NCI-H2171 treated with DMSO at 0.1 percent for 48 hours (cell line): ENCODE measurements at regions not wholly inside any gene's neighbourhood (a gene's known extent, or its start where the extent isn't known, plus 50 kb on each side); places are given as distances from the start of the nearest gene placed in this dataset.
A peak's percentile ranks its signal among the peaks of the same experiment; 100 is the strongest.
"Not testable (repeated sequence)": the region's sequence is repeated elsewhere in the genome, so short reads cannot be mapped to it uniquely, and the experiment has no call there.

ENCODE experiments used
- DNase-seq: peaks from one replicate; lab custom pipeline; 2025; lab: John Stamatoyannopoulos, UW

GRCh38 chr3:188000361-188000861 lies 153.5 kb upstream of the LPP start:
- DNase-seq, result no peak

- DNase-seq, result peak; percentile 16
These were observed 152.9 kb upstream of the LPP start for GRCh38 chr3:188001093-188001492.

GRCh38 chr3:188001926-188002325 lies 152.0 kb upstream of the LPP start:
- no peak for DNase-seq

- DNase-seq, result no peak
These were observed 151.3 kb upstream of the LPP start for GRCh38 chr3:188002626-188003138.

DNA sequence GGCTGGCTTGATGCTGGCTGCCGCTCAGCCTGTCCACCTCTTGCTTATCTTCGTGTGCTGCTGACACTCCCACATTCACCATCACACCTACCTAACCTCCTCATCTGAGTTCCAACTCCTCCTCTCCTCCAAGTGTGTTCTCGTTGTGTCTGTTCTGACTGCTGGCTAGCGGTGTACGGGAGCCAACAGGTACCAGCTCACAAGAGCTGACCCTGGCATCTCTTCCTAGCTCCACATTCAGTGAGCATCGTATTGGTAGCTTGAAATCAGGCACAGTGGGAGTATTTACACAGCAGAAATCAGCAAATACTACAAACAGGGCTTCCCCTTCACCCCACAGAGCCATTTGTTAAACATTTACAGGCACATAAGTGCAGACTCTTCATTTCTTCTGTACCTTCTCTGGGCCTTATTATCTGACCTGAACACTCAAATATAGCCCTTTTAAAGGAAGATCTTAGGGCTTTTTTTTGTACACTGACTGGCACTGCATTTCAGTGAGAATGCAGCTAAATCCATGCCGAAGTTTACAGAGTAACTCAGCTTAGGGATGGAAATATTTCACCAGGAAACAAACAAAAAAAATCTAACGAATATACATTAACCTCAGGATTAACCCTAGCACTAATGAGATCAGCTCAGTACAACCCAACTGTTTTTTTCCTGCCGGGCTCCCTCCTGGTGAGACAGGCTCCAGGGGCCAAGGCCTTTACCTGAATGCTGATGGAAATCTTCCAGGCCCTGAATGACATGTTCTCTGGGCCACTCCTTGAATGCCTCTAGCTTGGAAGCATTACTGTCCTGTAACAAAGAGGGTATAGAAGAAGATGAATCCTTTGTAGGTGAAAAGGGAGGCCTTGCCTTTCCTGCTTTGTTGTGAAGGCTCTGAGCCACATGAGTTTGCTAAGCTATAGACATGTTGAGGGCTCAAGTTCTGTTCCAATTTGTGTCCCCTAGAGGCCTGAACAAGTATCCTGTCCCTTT lies 150.5 kb upstream of the LPP start:
- DNase-seq, result no peak

GRCh38 chr3:188006726-188007393 lies 147.1 kb upstream of the LPP start:
- peak; percentile 27 for DNase-seq

- DNase-seq, result no peak
These were observed 146.1 kb upstream of the LPP start for GRCh38 chr3:188007897-188008296.

DNA sequence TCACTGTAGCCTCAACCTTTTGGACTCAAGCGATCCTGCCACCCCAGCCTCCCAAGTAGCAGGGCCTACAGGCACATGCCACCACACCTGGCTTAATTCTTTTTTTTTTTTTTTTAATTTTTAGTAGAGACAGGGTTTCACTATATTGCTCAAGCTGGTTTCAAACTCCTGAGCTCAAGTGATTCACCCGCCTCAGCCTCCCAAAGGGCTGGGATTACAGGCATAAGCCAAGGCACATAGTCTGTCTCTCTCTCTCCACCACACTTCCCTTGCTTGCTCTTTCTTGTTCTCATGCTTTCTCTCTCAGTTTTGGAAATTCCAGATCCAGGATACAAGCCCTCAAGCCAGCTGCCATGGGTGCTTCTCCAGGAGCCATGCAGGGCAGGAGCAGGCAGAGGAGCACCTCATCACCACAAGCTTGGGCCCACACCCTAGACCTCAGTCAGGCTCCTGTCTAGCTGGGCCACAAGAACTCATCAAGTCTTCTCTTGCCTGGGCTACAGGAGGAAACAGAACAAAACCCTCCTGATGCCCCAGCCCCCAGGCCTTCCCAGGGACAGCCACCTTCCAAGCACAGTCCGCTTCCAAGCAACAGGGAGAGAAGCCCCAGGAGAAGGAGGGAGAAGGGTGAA lies 145.3 kb upstream of the LPP start:
- no peak for DNase-seq

GRCh38 chr3:188010478-188010877 lies 143.5 kb upstream of the LPP start:
- no peak for DNase-seq

- no peak for DNase-seq
These were observed 134.2 kb upstream of the LPP start for GRCh38 chr3:188019727-188020126.

- DNase-seq, result no peak
These were observed 132.9 kb upstream of the LPP start for GRCh38 chr3:188021041-188021440.

- DNase-seq, result no peak
These were observed 132.4 kb upstream of the LPP start for GRCh38 chr3:188021502-188022040.

DNA sequence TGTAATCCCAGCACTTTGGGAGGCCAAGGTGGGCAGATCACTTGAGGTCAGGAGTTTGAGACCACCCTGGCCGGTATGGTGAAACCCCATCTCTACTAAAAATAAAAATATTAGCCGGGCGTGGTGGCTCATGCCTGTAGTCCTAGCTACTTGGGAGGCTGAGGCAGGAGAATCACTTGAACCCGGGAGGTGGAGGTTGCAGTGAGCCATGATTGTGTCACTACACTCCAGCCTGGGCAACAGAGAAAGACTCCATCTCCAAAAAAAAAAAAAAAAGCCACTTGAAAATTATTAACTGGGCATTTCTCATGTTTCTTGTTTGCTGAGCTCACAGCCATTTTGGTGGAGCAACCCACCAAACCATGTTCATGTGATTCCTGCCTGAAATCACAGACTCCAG lies 131.1 kb upstream of the LPP start:
- not testable (repeated sequence) for DNase-seq

GRCh38 chr3:188025555-188025954 lies 128.4 kb upstream of the LPP start:
- no peak for DNase-seq

GRCh38 chr3:188026191-188026968 lies 127.6 kb upstream of the LPP start:
- DNase-seq, result no peak

- DNase-seq, result no peak
These were observed 122.8 kb upstream of the LPP start for GRCh38 chr3:188031121-188031520.

- DNase-seq, result no peak
These were observed 119.0 kb upstream of the LPP start for GRCh38 chr3:188034989-188035388.

GRCh38 chr3:188036375-188037194 lies 117.4 kb upstream of the LPP start:
- no peak for DNase-seq

GRCh38 chr3:188037195-188037718 lies 116.7 kb upstream of the LPP start:
- no peak for DNase-seq

DNA sequence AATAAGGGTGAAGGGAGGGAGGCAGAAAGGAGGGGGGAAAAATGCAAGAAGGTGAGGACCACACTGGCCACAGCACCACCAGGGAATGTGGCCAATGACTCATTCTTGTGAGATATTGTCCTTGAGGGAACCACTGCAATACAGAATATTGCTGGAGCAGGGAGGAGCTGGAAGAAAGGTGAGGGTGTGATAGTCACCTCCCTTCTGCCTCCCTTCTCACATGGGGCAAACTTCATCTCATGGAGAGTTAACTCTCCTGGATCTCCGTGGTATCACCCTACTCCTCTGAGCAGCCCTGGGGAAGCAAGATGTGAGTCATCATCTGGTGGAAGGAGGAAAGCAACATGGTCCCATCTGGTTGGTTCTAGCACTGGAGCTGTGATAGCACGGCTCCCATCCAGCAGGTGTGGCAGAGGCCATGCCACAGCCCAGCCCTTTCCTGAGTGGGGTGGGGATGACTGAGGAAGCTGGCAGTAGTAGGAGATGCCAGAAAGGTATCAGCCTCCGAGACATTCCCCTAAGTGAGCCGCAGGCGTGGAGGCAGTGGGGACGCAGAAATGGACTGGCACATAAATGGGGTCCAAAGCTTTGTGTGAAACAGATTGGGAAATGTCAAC lies 115.9 kb upstream of the LPP start:
- DNase-seq, result no peak
